ENCODE measurements at regions not wholly inside any gene's neighbourhood (a gene's known extent, or its start where the extent isn't known, plus 50 kb on each side); places are given as distances from the start of the nearest gene placed in this dataset.

DNA sequence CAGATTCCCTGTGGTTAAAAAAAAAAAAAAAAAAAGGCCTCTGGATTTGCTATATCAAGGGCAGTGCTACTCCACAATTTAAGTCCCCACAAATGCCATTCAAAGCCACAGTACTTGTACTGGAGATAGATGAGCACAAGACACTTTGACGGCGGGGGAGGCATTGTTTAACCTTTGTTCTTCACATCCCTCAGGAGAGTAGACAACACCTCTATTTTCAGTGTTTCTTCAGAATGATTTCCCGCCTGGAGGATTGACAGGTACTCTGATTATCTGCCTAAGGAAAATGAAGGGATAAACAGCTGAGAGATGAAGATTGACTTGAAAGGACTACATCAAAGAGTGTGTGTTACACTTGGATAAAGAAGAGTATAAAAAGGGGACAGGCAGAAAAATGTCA lies 58.7 kb downstream of the OTOL1 start:
- no peak overlapping the region for H3K4me2 ChIP-seq (ENCODE audit: low read length)
- no peak overlapping the region for H2AFZ ChIP-seq
- H3K27me3 ChIP-seq (ENCODE audit: control insufficient read depth, insufficient read depth, low read length), result no peaks in the 10 kb centered on the region
- H3K9me3 ChIP-seq (ENCODE audit: control insufficient read depth, low read length), result no peaks in the 10 kb centered on the region
- TF ChIP-seq, protein P1, sequence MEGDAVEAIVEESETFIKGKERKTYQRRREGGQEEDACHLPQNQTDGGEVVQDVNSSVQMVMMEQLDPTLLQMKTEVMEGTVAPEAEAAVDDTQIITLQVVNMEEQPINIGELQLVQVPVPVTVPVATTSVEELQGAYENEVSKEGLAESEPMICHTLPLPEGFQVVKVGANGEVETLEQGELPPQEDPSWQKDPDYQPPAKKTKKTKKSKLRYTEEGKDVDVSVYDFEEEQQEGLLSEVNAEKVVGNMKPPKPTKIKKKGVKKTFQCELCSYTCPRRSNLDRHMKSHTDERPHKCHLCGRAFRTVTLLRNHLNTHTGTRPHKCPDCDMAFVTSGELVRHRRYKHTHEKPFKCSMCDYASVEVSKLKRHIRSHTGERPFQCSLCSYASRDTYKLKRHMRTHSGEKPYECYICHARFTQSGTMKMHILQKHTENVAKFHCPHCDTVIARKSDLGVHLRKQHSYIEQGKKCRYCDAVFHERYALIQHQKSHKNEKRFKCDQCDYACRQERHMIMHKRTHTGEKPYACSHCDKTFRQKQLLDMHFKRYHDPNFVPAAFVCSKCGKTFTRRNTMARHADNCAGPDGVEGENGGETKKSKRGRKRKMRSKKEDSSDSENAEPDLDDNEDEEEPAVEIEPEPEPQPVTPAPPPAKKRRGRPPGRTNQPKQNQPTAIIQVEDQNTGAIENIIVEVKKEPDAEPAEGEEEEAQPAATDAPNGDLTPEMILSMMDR (IDR thresholded peaks at IDR 0.05), result no peak
- no peak overlapping the region for H3K4me3 ChIP-seq (ENCODE audit: low read depth, low read length)
- H3K79me2 ChIP-seq, result no peaks in the 10 kb centered on the region
- no peaks in the 10 kb centered on the region for H3K4me1 ChIP-seq
- H3K27ac ChIP-seq, result no peak overlapping the region
- H3K36me3 ChIP-seq (ENCODE audit: control insufficient read depth, insufficient read depth, low read length), result no peaks in the 10 kb centered on the region
- H3K9ac ChIP-seq, result no peak overlapping the region

- Histone ChIP-seq H3K4me2 (ENCODE audit: low read length) (no peak overlapping the region), H3K9ac (no peak overlapping the region), H3K36me3 (ENCODE audit: control insufficient read depth, insufficient read depth, low read length) (no peaks in the 10 kb centered on the region), H3K9me3 (ENCODE audit: control insufficient read depth, low read length) (no peaks in the 10 kb centered on the region), H3K79me2 (no peaks in the 10 kb centered on the region), H3K27ac (no peak overlapping the region), H3K4me3 (ENCODE audit: low read depth, low read length) (no peak overlapping the region), H3K27me3 (ENCODE audit: control insufficient read depth, insufficient read depth, low read length) (no peaks in the 10 kb centered on the region), H3K4me1 (no peaks in the 10 kb centered on the region), H2AFZ (no peak overlapping the region)
- TF ChIP-seq, protein P1 (IDR thresholded peaks at IDR 0.05), result no peak
Observed at GRCh38 chr3:161556533-161556932, 59.9 kb downstream of the OTOL1 start.

DNA sequence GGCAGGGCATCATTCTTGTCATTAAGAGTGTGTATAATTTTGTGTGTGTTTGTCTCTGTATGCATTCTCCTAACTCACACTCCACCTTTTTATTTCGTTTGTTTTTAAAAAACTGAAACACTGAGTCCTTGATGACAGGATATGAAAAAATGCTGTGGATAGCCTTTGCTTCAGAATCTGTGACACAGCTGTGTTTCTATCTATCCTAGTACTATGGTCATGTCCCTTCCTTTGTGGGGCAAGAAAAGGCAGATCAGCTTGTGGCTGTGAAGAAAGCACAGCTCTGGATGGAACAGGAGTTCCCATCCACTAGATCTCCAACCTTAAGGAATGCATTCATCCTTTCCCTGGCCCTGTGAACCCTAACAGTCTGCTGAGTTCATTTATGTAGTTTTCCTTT lies 60.3 kb downstream of the OTOL1 start:
- H2AFZ ChIP-seq, result no peak overlapping the region
- H3K4me1 ChIP-seq, result no peaks in the 10 kb centered on the region
- H3K4me3 ChIP-seq (ENCODE audit: low read depth, low read length), result no peak overlapping the region
- H3K9me3 ChIP-seq (ENCODE audit: control insufficient read depth, low read length), result no peaks in the 10 kb centered on the region
- H3K79me2 ChIP-seq, result no peaks in the 10 kb centered on the region
- no peak overlapping the region for H3K4me2 ChIP-seq (ENCODE audit: low read length)
- no peak overlapping the region for H3K27ac ChIP-seq
- TF ChIP-seq, protein P1 (IDR thresholded peaks at IDR 0.05), result no peak
- no peaks in the 10 kb centered on the region for H3K36me3 ChIP-seq (ENCODE audit: control insufficient read depth, insufficient read depth, low read length)
- H3K27me3 ChIP-seq (ENCODE audit: control insufficient read depth, insufficient read depth, low read length), result no peaks in the 10 kb centered on the region
- no peak overlapping the region for H3K9ac ChIP-seq

DNA sequence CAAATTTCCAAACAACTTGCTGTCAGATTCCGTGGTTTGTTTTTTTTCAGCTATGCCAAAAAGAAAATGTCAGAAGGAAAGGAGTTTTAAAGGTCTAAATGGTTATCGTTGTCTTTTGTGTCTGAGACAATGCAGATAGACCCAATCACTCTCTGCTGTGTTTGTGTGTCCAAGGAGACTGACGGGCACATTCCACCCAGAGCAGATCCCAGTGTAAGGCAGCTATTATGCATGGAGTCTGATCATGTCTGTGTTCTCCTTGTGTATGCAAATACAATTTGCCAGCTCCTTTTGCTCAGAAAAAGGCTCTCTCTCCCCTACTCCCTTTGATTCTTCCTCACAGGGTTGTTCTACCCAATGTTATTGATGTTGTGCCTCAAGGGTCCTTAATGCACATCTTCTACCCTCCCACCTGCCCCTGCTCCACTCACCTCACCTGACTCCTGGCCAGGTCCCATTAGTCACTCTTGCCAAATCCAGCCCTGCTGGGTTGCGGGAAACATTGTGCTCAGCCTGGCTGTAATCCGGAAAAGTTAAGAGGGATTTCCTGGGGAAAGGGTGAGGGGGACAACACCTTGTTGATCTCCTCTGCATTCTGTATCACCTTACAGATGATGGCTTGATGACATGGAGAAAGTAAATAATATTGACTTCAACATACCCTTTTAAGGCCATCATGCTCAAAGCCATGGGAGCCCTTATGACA lies 61.0 kb downstream of the OTOL1 start:
- H3K9me3 ChIP-seq (ENCODE audit: control insufficient read depth, low read length), result no peaks in the 10 kb centered on the region
- no peaks in the 10 kb centered on the region for H3K36me3 ChIP-seq (ENCODE audit: control insufficient read depth, insufficient read depth, low read length)
- H3K4me1 ChIP-seq, result no peaks in the 10 kb centered on the region
- no peak overlapping the region for H3K27ac ChIP-seq
- H2AFZ ChIP-seq, result no peak overlapping the region
- H3K4me3 ChIP-seq (ENCODE audit: low read depth, low read length), result no peak overlapping the region
- no peak overlapping the region for H3K4me2 ChIP-seq (ENCODE audit: low read length)
- TF ChIP-seq, protein P1 (IDR thresholded peaks at IDR 0.05), result no peak
- no peaks in the 10 kb centered on the region for H3K79me2 ChIP-seq
- no peak overlapping the region for H3K9ac ChIP-seq
- H3K27me3 ChIP-seq (ENCODE audit: control insufficient read depth, insufficient read depth, low read length), result no peaks in the 10 kb centered on the region

GRCh38 chr3:161558236-161558635 lies 61.6 kb downstream of the OTOL1 start:
- Histone ChIP-seq H3K27me3 (ENCODE audit: control insufficient read depth, insufficient read depth, low read length) (no peaks in the 10 kb centered on the region), H3K4me3 (ENCODE audit: low read depth, low read length) (no peak overlapping the region), H3K4me2 (ENCODE audit: low read length) (no peak overlapping the region), H3K27ac (no peak overlapping the region), H2AFZ (no peak overlapping the region), H3K4me1 (no peaks in the 10 kb centered on the region), H3K9ac (no peak overlapping the region), H3K9me3 (ENCODE audit: control insufficient read depth, low read length) (no peaks in the 10 kb centered on the region), H3K36me3 (ENCODE audit: control insufficient read depth, insufficient read depth, low read length) (no peaks in the 10 kb centered on the region), H3K79me2 (no peaks in the 10 kb centered on the region)
- TF ChIP-seq, protein P1 (IDR thresholded peaks at IDR 0.05), result no peak

All from parathyroid adenoma (tissue), 2 donors.